HepG2 (cell line): ENCODE measurements at regions not wholly inside any gene's neighbourhood (a gene's known extent, or its start where the extent isn't known, plus 50 kb on each side); places are given as distances from the start of the nearest gene placed in this dataset.
A peak's percentile ranks its signal among the peaks of the same experiment; 100 is the strongest.

Source experiments
- ASH2L ChIP-seq: fragments of 300-600, 200-600 bp; sonication (generic); IDR thresholded peaks from 2 replicates; pipeline ENCODE4 v1.7.0; 2017; ENCODE audit warnings: low read depth, mild to moderate bottlenecking, moderate library complexity, mixed read lengths, low read length; ENCODE audit not compliant: insufficient read length
- CREM ChIP-seq, 2 experiments: sonication (generic) in 1 of 2; formaldehyde crosslinking in 1 of 2; IDR thresholded peaks; 2 replicates each; pipeline versions ENCODE4 v1.4.0 to v1.6.1; 2016 to 2020; ENCODE audit warnings: antibody characterized with exemption in 1 of 2, mild to moderate bottlenecking in 1 of 2, missing genetic modification reagents in 1 of 2
- DNMT3B ChIP-seq: conservative IDR thresholded peaks from 2 replicates; pipeline ENCODE4 v1.6.1; 2016; ENCODE audit warnings: missing biosample characterization, control low read depth
- ETV5 ChIP-seq: IDR thresholded peaks from 2 replicates; pipeline ENCODE4 v1.6.1; 2018; ENCODE audit warnings: missing biosample characterization, missing genetic modification reagents, inconsistent platforms, borderline replicate concordance
- FOXA3 ChIP-seq: IDR thresholded peaks from 2 replicates; pipeline ENCODE4 v1.6.1; 2016; ENCODE audit warnings: missing genetic modification reagents, missing compliant biosample characterization
- ISL2 ChIP-seq: sonication (generic); formaldehyde crosslinking; IDR thresholded peaks from 2 replicates; pipeline ENCODE4 v1.5.0; 2020; ENCODE audit warnings: missing genetic modification reagents
- MAZ ChIP-seq, 2 experiments: sonication (generic) in 1 of 2; formaldehyde crosslinking in 1 of 2; IDR thresholded peaks; 2 replicates each; pipeline versions ENCODE4 v1.5.0 to v1.6.1; 2012 to 2020; ENCODE audit warnings: low read depth in 2 of 2, mild to moderate bottlenecking in 2 of 2, borderline replicate concordance in 1 of 2, improper control_type of control experiment in 1 of 2, low read length in 1 of 2, missing genetic modification reagents in 1 of 2, moderate library complexity in 1 of 2
- PHF8 ChIP-seq: sonication (generic); formaldehyde crosslinking; IDR thresholded peaks from 2 replicates; pipeline ENCODE4 v1.5.0; 2020; ENCODE audit warnings: missing genetic modification reagents
- RARA ChIP-seq: IDR thresholded peaks from 2 replicates; pipeline ENCODE4 v1.6.1; 2016; ENCODE audit warnings: missing genetic modification reagents, missing compliant biosample characterization
- RNF2 ChIP-seq: fragments of 450-650 bp; conservative IDR thresholded peaks from 2 replicates; pipeline ENCODE4 v1.6.1; 2016; ENCODE audit warnings: low read depth
- RXRA ChIP-seq: sonication (generic); formaldehyde crosslinking; IDR thresholded peaks from 2 replicates; pipeline ENCODE4 v1.5.1; 2020; ENCODE audit warnings: missing genetic modification reagents
- SIN3B ChIP-seq: fragments of 150-350 bp; IDR thresholded peaks from 2 replicates; pipeline ENCODE4 v1.6.1; 2014; ENCODE audit warnings: low read length
- SOX5 ChIP-seq: IDR thresholded peaks from 2 replicates; pipeline ENCODE4 v1.6.1; 2016; ENCODE audit warnings: borderline replicate concordance
- TEAD3 ChIP-seq: optimal IDR thresholded peaks from 2 replicates; pipeline ENCODE3; 2016; ENCODE audit warnings: borderline replicate concordance
- ZNF343 ChIP-seq: sonication (generic); formaldehyde crosslinking; IDR thresholded peaks from 2 replicates; pipeline ENCODE4 v1.4.0; 2020; ENCODE audit warnings: mild to moderate bottlenecking, missing genetic modification reagents
- ZNF468 ChIP-seq: sonication (generic); formaldehyde crosslinking; IDR thresholded peaks from 2 replicates; pipeline ENCODE4 v1.8.0; 2022; ENCODE audit warnings: mild to moderate bottlenecking, moderate library complexity, missing genetic modification reagents
- ZNF614 ChIP-seq: IDR thresholded peaks from 2 replicates; pipeline ENCODE4 v1.6.1; 2018; ENCODE audit warnings: missing biosample characterization, missing genetic modification reagents, inconsistent platforms, borderline replicate concordance
- ZNF646 ChIP-seq: sonication (generic); formaldehyde crosslinking; IDR thresholded peaks from 2 replicates; pipeline ENCODE4 v1.9.0; 2021; ENCODE audit warnings: mild to moderate bottlenecking, missing genetic modification reagents
- TF ChIP-seq, protein P1 (sequence below): sonication (generic); formaldehyde crosslinking; IDR thresholded peaks from 2 replicates; pipeline ENCODE4 v1.4.0; 2020; ENCODE audit warnings: missing genetic modification reagents
- TF ChIP-seq, protein P2 (sequence below): IDR thresholded peaks from 2 replicates; pipeline ENCODE4 v1.6.1; 2016; ENCODE audit warnings: low read depth, borderline replicate concordance

GRCh38 chr2:172253190-172254052 is 150.7 kb upstream of the DLX2 start (continued):
- TF ChIP-seq ZNF646 (peak; percentile 83), ETV5 (CRISPR knock-in tag) (peak; percentile 91), ZNF468 (CRISPR knock-in tag) (no peak), SIN3B (no peak), RXRA (CRISPR knock-in tag) (peak; percentile 47; the same call in 1 of the 2 replicates), PHF8 (CRISPR knock-in tag) (no peak), RARA (CRISPR knock-in tag) (peak; percentile 51), RNF2 (peak; percentile 48), SOX5 (CRISPR knock-in tag) (peak; percentile 56; the same call in 1 of the 2 replicates), MAZ (IDR thresholded peaks at IDR 0.05; ENCODE audit: borderline replicate concordance, low read depth, low read length) (0 out of 2 replicates have a peak, but pooled peaks have one; percentile 46), MAZ (CRISPR knock-in tag; IDR thresholded peaks at IDR 0.05; ENCODE audit: low read depth) (no peak), CREM (IDR thresholded peaks at IDR 0.05) (0 out of 2 replicates have a peak, but pooled peaks have one; percentile 21), CREM (CRISPR knock-in tag; IDR thresholded peaks at IDR 0.05) (no peak), ZNF614 (CRISPR knock-in tag) (0 out of 2 replicates have a peak, but pooled peaks have one; percentile 29), ISL2 (CRISPR knock-in tag) (no peak), ASH2L (peak; percentile 52), ZNF343 (CRISPR knock-in tag) (no peak), DNMT3B (CRISPR knock-in tag) (peak; percentile 63; the same call in 1 of the 2 replicates), TEAD3 (CRISPR knock-in tag) (peak; percentile 65), FOXA3 (CRISPR knock-in tag) (0 out of 2 replicates have a peak, but pooled peaks have one; percentile 17)
- TF ChIP-seq, protein P1, sequence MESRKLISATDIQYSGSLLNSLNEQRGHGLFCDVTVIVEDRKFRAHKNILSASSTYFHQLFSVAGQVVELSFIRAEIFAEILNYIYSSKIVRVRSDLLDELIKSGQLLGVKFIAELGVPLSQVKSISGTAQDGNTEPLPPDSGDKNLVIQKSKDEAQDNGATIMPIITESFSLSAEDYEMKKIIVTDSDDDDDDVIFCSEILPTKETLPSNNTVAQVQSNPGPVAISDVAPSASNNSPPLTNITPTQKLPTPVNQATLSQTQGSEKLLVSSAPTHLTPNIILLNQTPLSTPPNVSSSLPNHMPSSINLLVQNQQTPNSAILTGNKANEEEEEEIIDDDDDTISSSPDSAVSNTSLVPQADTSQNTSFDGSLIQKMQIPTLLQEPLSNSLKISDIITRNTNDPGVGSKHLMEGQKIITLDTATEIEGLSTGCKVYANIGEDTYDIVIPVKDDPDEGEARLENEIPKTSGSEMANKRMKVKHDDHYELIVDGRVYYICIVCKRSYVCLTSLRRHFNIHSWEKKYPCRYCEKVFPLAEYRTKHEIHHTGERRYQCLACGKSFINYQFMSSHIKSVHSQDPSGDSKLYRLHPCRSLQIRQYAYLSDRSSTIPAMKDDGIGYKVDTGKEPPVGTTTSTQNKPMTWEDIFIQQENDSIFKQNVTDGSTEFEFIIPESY (CRISPR knock-in tag): peak; percentile 99
- TF ChIP-seq, protein P2, sequence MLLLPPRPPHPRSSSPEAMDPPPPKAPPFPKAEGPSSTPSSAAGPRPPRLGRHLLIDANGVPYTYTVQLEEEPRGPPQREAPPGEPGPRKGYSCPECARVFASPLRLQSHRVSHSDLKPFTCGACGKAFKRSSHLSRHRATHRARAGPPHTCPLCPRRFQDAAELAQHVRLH: no peak
